Small intestine (tissue), 7 donors: ENCODE measurements at regions not wholly inside any gene's neighbourhood (a gene's known extent, or its start where the extent isn't known, plus 50 kb on each side); places are given as distances from the start of the nearest gene placed in this dataset.

Experiments
- DNase-seq, 2 donors: peaks; one replicate each; pipeline versions ENCODE4 v3.0.0 to v3.0.0-alpha.2; 2013
- FAIRE-seq: peaks from 2 replicates; lab custom pipeline; 2012; peaks lifted over from hg19 to GRCh38; lab: Jason Lieb, UNC
- H3K27ac ChIP-seq, 3 donors: one replicate each; pipeline ENCODE4 v1.5.1; 2013; ENCODE audit warnings: low read length in 2 of 3, mild to moderate bottlenecking in 2 of 3, control low read depth in 1 of 3, inconsistent platforms in 1 of 3, low read depth in 1 of 3, moderate library complexity in 1 of 3
- H3K27me3 ChIP-seq, 3 donors: one replicate each; pipeline ENCODE4 v1.6.1; 2013; ENCODE audit warnings: low read length in 3 of 3, inconsistent platforms in 1 of 3; ENCODE audit not compliant: control insufficient read depth in 3 of 3, insufficient read depth in 3 of 3
- H3K36me3 ChIP-seq, 3 donors: one replicate each; pipeline ENCODE4 v1.6.1; 2013; ENCODE audit warnings: low read length in 3 of 3, inconsistent platforms in 1 of 3, low read depth in 1 of 3, mild to moderate bottlenecking in 1 of 3, moderate library complexity in 1 of 3; ENCODE audit not compliant: control insufficient read depth in 3 of 3, insufficient read depth in 2 of 3
- H3K4me1 ChIP-seq, 3 donors: one replicate each; pipeline ENCODE4 v1.6.1; 2013; ENCODE audit warnings: low read length in 2 of 3, inconsistent platforms in 1 of 3, low read depth in 1 of 3, mild to moderate bottlenecking in 1 of 3, moderate library complexity in 1 of 3; ENCODE audit not compliant: control insufficient read depth in 3 of 3, insufficient read depth in 2 of 3
- H3K4me3 ChIP-seq, 3 donors: one replicate each; pipeline ENCODE4 v1.5.1; 2013; ENCODE audit warnings: low read length in 3 of 3, control low read depth in 1 of 3, inconsistent platforms in 1 of 3, low read depth in 1 of 3, mild to moderate bottlenecking in 1 of 3, moderate library complexity in 1 of 3
- H3K9me3 ChIP-seq, 2 donors: one replicate each; pipeline ENCODE4 v1.6.1; 2013; ENCODE audit warnings: low read depth in 1 of 2, low read length in 1 of 2; ENCODE audit not compliant: control insufficient read depth in 2 of 2, insufficient read depth in 1 of 2
- WGBS, 3 donors: extraction: QIAGEN DNeasy Blood & Tissue Kit; methylation state at CpG; one replicate each; pipeline ENCODE4 v1.1.7; 2013; 5-methylcytosine and 5-hydroxymethylcytosine counted together
- donor health status: healthy with polysubstance abuse.
- donor health status: control.
- donor health status: control.
- donor health status: Bipolar disorder and iron deficiency.
- donor health status: healthy.

DNA sequence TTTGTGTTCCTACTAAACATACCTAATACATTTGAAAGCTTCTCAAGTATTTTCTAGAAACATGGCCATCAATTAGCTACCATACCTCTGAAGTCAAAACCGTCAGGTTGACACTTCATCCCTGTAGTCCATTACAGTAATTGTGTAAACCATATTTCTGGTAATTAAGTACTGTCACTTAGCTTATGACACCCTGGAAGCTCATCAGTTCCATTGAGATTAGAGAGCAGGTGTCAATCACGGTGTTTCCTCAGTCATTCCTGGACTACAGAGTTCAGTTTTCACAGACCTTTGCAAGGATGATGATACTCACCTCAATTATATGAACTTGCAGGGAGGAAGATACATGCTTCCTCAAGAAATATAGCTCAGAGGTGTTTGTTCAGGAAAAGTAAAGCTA, 552.0 kb downstream of the SI start:
- Histone ChIP-seq H3K36me3 (no peaks in the 10 kb centered on the region), H3K4me1 (no peaks in the 10 kb centered on the region), H3K27ac (no peak overlapping the region), H3K9me3 (peaks cover 0 to 14% of the 10 kb centered on the region in 2 donors), H3K27me3 (no peaks in the 10 kb centered on the region), H3K4me3 (no peak overlapping the region)
- FAIRE-seq (no peak), DNase-seq (no peak)
- WGBS, 3 donors: 65 to 76% (median 71%) methylated on average over 2 of the region's 2 CpGs

DNA sequence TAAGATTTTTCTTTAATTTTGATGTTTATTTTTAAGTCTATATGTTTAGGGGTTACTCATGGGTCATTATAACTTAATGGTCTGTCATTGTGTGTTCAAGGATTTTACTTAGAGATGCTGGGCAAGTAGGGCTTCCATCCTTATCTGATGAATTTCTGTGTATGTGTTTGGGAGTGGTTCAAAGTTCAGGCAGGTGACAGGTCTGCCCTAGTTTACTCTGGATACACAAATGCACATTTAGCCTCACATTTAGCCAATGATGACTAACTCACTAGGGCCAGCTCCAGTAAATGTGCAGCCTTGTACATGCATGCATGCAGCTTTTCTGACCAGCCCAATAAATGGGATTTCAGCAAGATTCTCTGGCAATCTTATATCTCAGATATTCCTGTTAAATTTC, 554.1 kb downstream of the SI start:
- peak in 1 of 2 donors; percentile 8 for DNase-seq

DNA sequence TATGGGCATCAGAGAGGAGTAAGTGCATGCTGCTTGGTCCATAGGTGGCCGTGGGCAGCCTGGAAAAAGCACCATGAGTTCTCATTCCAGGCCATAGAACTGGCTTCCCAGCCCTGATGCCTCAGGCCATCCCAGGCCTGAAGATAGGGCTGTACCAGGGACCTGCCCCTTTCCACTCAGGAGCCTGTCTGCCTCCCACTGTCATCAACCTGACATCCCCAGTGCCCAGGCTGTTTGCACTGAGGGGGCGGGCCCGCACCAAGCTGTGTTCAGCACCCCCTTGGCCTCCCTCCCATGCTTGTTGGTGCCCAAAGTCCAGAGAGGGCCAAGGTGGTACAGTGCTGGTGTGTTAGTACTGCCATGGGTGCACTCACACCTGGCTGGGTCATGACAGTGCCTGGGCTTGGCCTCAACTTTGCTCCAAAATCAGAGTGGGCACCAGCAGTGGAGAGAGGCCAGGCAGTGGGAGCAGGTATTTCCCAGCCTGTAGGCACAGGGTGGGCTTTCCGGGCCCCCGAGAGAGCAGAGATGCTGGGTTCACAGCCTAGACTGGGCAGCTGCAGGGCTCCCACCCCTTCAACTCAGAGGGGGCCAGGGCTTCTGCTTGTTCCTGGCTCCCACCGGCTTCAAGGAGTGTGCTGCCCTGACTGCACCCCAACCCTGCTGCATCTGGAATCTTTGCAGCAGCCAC, 556.1 kb downstream of the SI start:
- no peaks in the 10 kb centered on the region for H3K27me3 ChIP-seq
- 81 to 87% (median 85%) methylated on average over 6 of the region's 6 CpGs for WGBS, 3 donors
- no peak for DNase-seq
- H3K9me3 ChIP-seq: peaks cover 0 to 26% of the 10 kb centered on the region in 2 donors
- no peak for FAIRE-seq
- H3K4me3 ChIP-seq: no peak overlapping the region
- H3K27ac ChIP-seq: no peak overlapping the region
- no peaks in the 10 kb centered on the region for H3K4me1 ChIP-seq
- no peaks in the 10 kb centered on the region for H3K36me3 ChIP-seq

More for the DNA sequence above, 554.1 kb downstream of the SI start:
- Histone ChIP-seq H3K27ac (no peak overlapping the region), H3K4me1 (no peaks in the 10 kb centered on the region), H3K4me3 (no peak overlapping the region), H3K9me3 (peaks cover 0 to 24% of the 10 kb centered on the region in 2 donors), H3K36me3 (no peaks in the 10 kb centered on the region), H3K27me3 (no peaks in the 10 kb centered on the region)
- FAIRE-seq: no peak

DNA sequence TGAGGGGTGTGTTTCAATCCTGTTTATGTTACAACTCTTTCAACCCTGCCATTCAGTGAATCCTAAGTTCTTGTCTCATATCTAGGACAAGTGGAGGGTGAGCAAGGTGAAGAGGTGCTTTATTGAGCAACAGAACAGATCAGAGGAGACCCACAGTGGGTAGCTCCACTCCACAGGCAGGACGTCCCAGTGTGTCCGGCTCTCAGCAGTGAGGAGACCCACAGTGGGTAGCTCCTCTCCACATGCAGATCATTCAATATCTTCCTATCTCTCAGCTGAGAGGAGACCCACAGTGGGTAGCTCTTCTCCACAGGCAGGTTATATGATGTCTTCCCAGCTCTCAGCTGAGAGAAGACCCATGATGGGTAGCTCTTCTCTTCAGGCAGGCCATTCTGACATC, 556.7 kb downstream of the SI start:
- DNase-seq (no peak), FAIRE-seq (no peak)
- Histone ChIP-seq H3K27me3 (no peaks in the 10 kb centered on the region), H3K9me3 (peaks cover 0 to 26% of the 10 kb centered on the region in 2 donors), H3K36me3 (no peaks in the 10 kb centered on the region), H3K4me1 (no peaks in the 10 kb centered on the region), H3K4me3 (no peak overlapping the region), H3K27ac (no peak overlapping the region)
- 73 to 95% (median 93%) methylated on average over 2 of the region's 2 CpGs for WGBS, 3 donors

DNA sequence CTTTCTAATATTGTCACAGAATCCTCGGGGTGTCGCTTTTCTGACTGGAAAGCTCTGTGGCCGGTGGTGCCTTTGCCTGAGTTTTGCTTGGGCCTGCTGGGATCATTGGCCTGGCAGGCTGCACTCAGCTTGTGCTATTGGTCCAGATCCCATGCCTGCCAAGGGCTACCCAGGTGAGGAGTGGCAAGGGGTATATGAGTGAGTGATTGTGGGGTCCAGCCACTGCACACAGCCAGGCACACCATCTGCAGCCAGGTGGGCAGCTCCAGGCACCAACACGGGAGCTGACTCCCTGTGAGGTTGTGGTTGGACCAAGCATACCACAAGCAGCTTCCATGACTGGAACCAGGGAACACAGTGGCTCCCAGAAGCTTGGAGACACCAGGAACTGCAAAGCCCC, 557.2 kb downstream of the SI start:
- WGBS, 3 donors: 76 to 86% (median 86%) methylated on average over 4 of the region's 4 CpGs

DNA sequence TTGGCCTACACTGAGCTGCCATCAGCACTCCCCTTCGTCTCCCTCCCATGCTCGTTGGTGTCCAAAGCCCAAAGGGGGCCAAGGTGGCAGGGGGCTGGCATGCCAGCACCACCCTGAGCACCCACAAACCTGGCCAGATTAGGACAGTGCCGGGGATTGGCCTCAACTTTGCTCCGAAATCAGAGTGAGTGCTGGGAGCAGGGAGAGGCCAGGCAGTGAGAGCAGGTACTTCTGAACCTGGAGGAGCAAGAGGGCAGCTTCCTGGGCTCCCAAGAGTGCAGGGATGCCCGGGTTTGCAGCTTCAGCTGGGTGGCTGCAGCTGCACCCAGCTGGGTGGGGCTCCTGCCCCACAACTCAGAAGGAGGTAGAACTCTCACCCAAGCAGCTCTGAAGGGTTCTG, 563.0 kb downstream of the SI start:
- DNase-seq (no peak), FAIRE-seq (no peak)
- Histone ChIP-seq H3K27ac (no peak overlapping the region), H3K27me3 (no peaks in the 10 kb centered on the region), H3K4me3 (no peak overlapping the region), H3K9me3 (peaks cover 0 to 11% of the 10 kb centered on the region in 2 donors), H3K4me1 (no peaks in the 10 kb centered on the region), H3K36me3 (no peaks in the 10 kb centered on the region)
- 65 to 73% (median 68%) methylated on average over 5 of the region's 5 CpGs for WGBS, 3 donors

More for the DNA sequence above, 557.2 kb downstream of the SI start:
- Histone ChIP-seq H3K4me3 (no peak overlapping the region), H3K36me3 (no peaks in the 10 kb centered on the region), H3K4me1 (no peaks in the 10 kb centered on the region), H3K27me3 (no peaks in the 10 kb centered on the region), H3K27ac (no peak overlapping the region), H3K9me3 (peaks cover 0 to 26% of the 10 kb centered on the region in 2 donors)
- no peak for DNase-seq
- FAIRE-seq: no peak

DNA sequence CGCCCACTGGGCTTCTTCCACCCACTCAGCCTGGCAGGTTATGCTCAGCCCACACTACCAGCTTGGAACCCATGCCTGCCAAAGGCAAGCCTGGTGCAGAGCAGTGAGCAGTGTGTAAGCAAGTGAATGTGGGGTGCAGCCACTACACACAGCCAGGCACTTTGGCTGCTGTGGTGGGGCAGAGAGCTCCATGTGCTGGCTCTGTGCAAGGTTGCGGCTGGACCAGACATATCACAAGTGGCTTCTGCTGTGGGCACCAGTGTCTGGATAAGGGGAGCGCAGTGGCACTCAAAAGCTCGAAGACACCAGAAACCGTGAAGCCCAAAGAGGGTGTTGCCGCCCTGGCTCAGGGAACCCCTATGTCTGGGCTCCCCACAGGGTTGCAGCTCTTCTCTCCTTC, 563.7 kb downstream of the SI start:
- no peak for DNase-seq
- Histone ChIP-seq H3K4me1 (no peaks in the 10 kb centered on the region), H3K36me3 (no peaks in the 10 kb centered on the region), H3K4me3 (no peak overlapping the region), H3K27me3 (no peaks in the 10 kb centered on the region), H3K9me3 (peaks cover 0 to 9% of the 10 kb centered on the region in 2 donors), H3K27ac (no peak overlapping the region)
- FAIRE-seq: no peak
- WGBS, 3 donors: 88 to 97% (median 92%) methylated on average over 6 of the region's 6 CpGs

DNA sequence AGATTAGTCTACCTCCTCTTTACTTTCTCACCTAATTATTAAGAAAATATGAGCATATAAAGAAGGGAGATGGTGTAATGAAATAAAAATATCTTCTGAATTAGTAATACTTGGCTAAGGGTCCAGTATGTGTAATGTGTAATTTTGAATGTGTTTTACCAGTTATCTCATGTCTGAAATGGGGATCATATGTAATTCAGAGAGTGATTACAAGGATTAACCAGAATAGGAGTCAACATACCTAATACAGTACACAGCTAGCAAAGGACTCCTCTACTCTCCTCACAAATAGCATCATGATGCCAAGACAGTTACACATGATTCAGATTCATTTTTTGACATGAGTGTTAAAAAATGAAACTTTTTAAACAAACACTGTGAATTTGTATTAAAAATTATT, 570.4 kb downstream of the SI start:
- Histone ChIP-seq H3K4me3 (no peak overlapping the region), H3K27me3 (no peaks in the 10 kb centered on the region), H3K27ac (no peak overlapping the region), H3K4me1 (no peaks in the 10 kb centered on the region), H3K9me3 (peaks cover 0 to 3% of the 10 kb centered on the region in 2 donors), H3K36me3 (no peaks in the 10 kb centered on the region)
- FAIRE-seq: no peak
- DNase-seq: no peak

DNA sequence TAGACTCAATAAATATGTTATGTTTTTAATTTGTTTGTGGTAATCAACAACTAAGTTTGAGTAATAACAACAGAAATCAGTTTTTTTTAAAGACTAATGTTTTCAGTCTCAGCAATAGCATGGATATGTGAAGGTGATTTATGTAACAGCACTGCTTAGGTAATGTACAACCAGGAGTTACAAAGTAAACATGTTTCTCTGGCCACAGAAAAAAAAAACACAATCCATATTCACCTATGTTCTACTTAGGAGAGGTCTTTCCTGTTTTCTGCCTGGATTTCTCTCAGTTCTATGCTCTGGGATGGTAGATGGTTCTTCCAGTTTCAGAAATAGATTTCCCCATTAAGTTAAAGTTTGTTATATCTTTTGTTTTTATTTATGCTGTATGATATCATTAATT, 579.4 kb downstream of the SI start:
- peaks cover 0 to 3% of the 10 kb centered on the region in 2 donors for H3K9me3 ChIP-seq
- no peak for FAIRE-seq
- no peaks in the 10 kb centered on the region for H3K36me3 ChIP-seq
- H3K4me3 ChIP-seq: no peak overlapping the region
- H3K27me3 ChIP-seq: no peaks in the 10 kb centered on the region
- H3K27ac ChIP-seq: no peak overlapping the region
- peak in 1 of 2 donors; percentile 20 for DNase-seq
- H3K4me1 ChIP-seq: no peaks in the 10 kb centered on the region
